HT-29 (cell line): ENCODE measurements at regions not wholly inside any gene's neighbourhood (a gene's known extent, or its start where the extent isn't known, plus 50 kb on each side); places are given as distances from the start of the nearest gene placed in this dataset.
"Not testable (repeated sequence)": the region's sequence is repeated elsewhere in the genome, so short reads cannot be mapped to it uniquely, and the experiment has no call there.

Experiments used
- DNase-seq: peaks from one replicate; pipeline ENCODE4 v3.0.0-alpha.2; 2015; ENCODE audit warnings: low spot score

- DNase-seq, result peak; percentile 16
These were observed 536.0 kb upstream of the STEAP1 start for GRCh38 chr7:89618274-89618673.

- no peak for DNase-seq
These were observed 532.2 kb upstream of the STEAP1 start for GRCh38 chr7:89621925-89622641.

- peak; percentile 69 for DNase-seq
These were observed 531.1 kb upstream of the STEAP1 start for GRCh38 chr7:89623018-89623672.

GRCh38 chr7:89624155-89624554 is 530.1 kb upstream of the STEAP1 start:
- not testable (repeated sequence) for DNase-seq

GRCh38 chr7:89648509-89648908 is 505.8 kb upstream of the STEAP1 start:
- DNase-seq, result no peak

- no peak for DNase-seq
These were observed 498.3 kb upstream of the STEAP1 start for GRCh38 chr7:89655946-89656345.

- DNase-seq, result no peak
These were observed 492.4 kb upstream of the STEAP1 start for GRCh38 chr7:89661876-89662275.

GRCh38 chr7:89666136-89666835 is 488.0 kb upstream of the STEAP1 start:
- no peak for DNase-seq

GRCh38 chr7:89680161-89680560 is 474.1 kb upstream of the STEAP1 start:
- no peak for DNase-seq

GRCh38 chr7:89681448-89681847 is 472.8 kb upstream of the STEAP1 start:
- no peak for DNase-seq

GRCh38 chr7:89685287-89685686 is 469.0 kb upstream of the STEAP1 start:
- no peak for DNase-seq

GRCh38 chr7:89687211-89687610 is 467.1 kb upstream of the STEAP1 start:
- DNase-seq, result no peak

GRCh38 chr7:89695241-89695640 is 459.0 kb upstream of the STEAP1 start:
- peak; percentile 11 for DNase-seq

- DNase-seq, result no peak
These were observed 440.1 kb upstream of the STEAP1 start for GRCh38 chr7:89714131-89714530.

GRCh38 chr7:89718941-89719340 is 435.3 kb upstream of the STEAP1 start:
- peak; percentile 74 for DNase-seq

GRCh38 chr7:89728481-89728880 is 425.8 kb upstream of the STEAP1 start:
- no peak for DNase-seq

- DNase-seq, result no peak
These were observed 422.4 kb upstream of the STEAP1 start for GRCh38 chr7:89731751-89732445.

- no peak for DNase-seq
These were observed 415.7 kb upstream of the STEAP1 start for GRCh38 chr7:89738549-89738948.

- no peak for DNase-seq
These were observed 396.4 kb upstream of the STEAP1 start for GRCh38 chr7:89757910-89758309.

- no peak for DNase-seq
These were observed 393.6 kb upstream of the STEAP1 start for GRCh38 chr7:89760690-89761089.

- DNase-seq, result no peak
These were observed 393.1 kb upstream of the STEAP1 start for GRCh38 chr7:89761173-89761572.

GRCh38 chr7:89770161-89770560 is 384.1 kb upstream of the STEAP1 start:
- DNase-seq, result no peak
